Breast epithelium (tissue), 3 donors: ENCODE measurements at regions not wholly inside any gene's neighbourhood (a gene's known extent, or its start where the extent isn't known, plus 50 kb on each side); places are given as distances from the start of the nearest gene placed in this dataset.
"Not testable (repeated sequence)": the region's sequence is repeated elsewhere in the genome, so short reads cannot be mapped to it uniquely, and the experiment has no call there.

ENCODE experiments used
- POLR2AphosphoS5 ChIP-seq, 3 donors: sonication (generic); formaldehyde crosslinking; IDR thresholded peaks; one replicate each; pipeline ENCODE4 v1.6.1; 2017; ENCODE audit warnings: antibody characterized with exemption in 3 of 3
- TF ChIP-seq, protein P1 (sequence below), 3 donors: fragments of 450-650 bp; IDR thresholded peaks; one replicate each; pipeline ENCODE4 v1.5.1; 2016 to 2017; ENCODE audit warnings: antibody characterized with exemption in 3 of 3, mild to moderate bottlenecking in 3 of 3, moderate library complexity in 3 of 3

- TF ChIP-seq, protein P1, sequence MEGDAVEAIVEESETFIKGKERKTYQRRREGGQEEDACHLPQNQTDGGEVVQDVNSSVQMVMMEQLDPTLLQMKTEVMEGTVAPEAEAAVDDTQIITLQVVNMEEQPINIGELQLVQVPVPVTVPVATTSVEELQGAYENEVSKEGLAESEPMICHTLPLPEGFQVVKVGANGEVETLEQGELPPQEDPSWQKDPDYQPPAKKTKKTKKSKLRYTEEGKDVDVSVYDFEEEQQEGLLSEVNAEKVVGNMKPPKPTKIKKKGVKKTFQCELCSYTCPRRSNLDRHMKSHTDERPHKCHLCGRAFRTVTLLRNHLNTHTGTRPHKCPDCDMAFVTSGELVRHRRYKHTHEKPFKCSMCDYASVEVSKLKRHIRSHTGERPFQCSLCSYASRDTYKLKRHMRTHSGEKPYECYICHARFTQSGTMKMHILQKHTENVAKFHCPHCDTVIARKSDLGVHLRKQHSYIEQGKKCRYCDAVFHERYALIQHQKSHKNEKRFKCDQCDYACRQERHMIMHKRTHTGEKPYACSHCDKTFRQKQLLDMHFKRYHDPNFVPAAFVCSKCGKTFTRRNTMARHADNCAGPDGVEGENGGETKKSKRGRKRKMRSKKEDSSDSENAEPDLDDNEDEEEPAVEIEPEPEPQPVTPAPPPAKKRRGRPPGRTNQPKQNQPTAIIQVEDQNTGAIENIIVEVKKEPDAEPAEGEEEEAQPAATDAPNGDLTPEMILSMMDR (IDR thresholded peaks at IDR 0.05): not testable (repeated sequence)
- not testable (repeated sequence) for TF ChIP-seq POLR2AphosphoS5 (IDR thresholded peaks at IDR 0.05)
Observed at GRCh38 chr10:78344257-78344656, 310.6 kb downstream of the RPS24 start.
